Central memory CD8-positive, alpha-beta T cell (primary cell): ENCODE measurements at regions not wholly inside any gene's neighbourhood (a gene's known extent, or its start where the extent isn't known, plus 50 kb on each side); places are given as distances from the start of the nearest gene placed in this dataset.
"Not testable (repeated sequence)": the region's sequence is repeated elsewhere in the genome, so short reads cannot be mapped to it uniquely, and the experiment has no call there.

Experiments used
- ATAC-seq: fragments of 150-1000 bp; cut with Tn5 transposase; replicated peaks from 2 replicates; pipeline ENCODE4 v1.10.0; 2022; ENCODE audit warnings: mild to moderate bottlenecking, moderate FRiP score, moderate number of reproducible peaks; ENCODE audit not compliant: poor library complexity, severe bottlenecking; ENCODE audit errors: extremely low read depth
- DNase-seq, 2 donors: peaks; one replicate each; pipeline ENCODE4 v3.0.0; 2021; ENCODE audit warnings: low spot score in 2 of 2
- H3K27ac Mint-ChIP-seq: one replicate; pipeline ENCODE4 v1.8.0; 2022; ENCODE audit warnings: low read depth, mild to moderate bottlenecking, moderate library complexity, mixed read lengths
- H3K27me3 Mint-ChIP-seq: one replicate; pipeline ENCODE4 v1.8.0; 2022; ENCODE audit warnings: mixed read lengths
- H3K36me3 Mint-ChIP-seq: one replicate; pipeline ENCODE4 v1.8.0; 2022; ENCODE audit warnings: mild to moderate bottlenecking, moderate library complexity, mixed read lengths; ENCODE audit not compliant: insufficient read depth
- H3K4me1 Mint-ChIP-seq: one replicate; pipeline ENCODE4 v1.8.0; 2022; ENCODE audit warnings: mixed read lengths
- H3K4me3 Mint-ChIP-seq: one replicate; pipeline ENCODE4 v1.8.0; 2022; ENCODE audit warnings: mild to moderate bottlenecking, moderate library complexity, mixed read lengths
- H3K9me3 Mint-ChIP-seq: one replicate; pipeline ENCODE4 v1.8.0; 2022; ENCODE audit warnings: mixed read lengths

DNA sequence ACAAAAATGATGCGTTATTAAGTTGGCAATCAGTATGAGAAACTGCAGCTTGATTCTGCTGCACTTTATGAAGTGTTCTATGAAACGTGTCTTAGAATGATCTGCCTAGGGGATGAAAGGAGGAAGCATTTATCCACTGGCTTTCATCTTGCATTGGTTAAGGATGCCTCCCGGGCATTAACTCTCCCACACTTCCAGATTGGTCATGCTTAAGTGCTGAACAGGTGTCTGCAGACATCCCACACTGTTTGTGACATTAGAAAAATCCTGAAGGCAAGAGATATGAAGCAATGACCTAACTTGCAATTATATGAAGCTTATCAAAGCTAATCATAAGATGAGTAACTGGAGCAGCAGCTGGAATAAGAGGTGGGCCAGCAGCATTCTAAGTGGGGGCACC lies 437.3 kb downstream of the NSUN3 start:
- no peak overlapping the region for H3K27ac Mint-ChIP-seq

DNA sequence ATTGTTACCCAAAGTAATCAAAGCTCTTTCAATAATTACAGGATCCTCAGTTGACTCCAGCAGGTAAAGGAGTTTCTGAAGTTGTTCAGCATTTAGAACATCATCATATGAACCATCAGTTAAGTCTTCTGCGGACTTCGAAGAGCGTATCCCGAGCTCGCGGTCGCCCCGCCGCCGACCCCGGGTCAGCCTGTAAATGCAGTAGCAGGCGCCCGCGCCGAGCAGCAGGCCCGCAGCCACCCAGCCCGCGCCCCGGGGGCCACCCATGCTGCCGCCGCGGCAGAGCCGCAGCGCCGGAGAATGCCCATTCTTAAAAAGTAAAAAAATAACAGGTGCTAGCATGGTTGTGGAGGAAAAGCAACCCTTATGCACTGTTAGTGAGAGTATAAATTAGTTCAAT lies 444.5 kb downstream of the NSUN3 start:
- not testable (repeated sequence) for H3K27me3 Mint-ChIP-seq, ATAC-seq, H3K4me3 Mint-ChIP-seq

More for the DNA sequence above, 437.3 kb downstream of the NSUN3 start:
- Mint-ChIP-seq H3K9me3 (peaks cover 18% of the 10 kb centered on the region), H3K36me3 (no peaks in the 10 kb centered on the region), H3K4me3 (no peak overlapping the region), H3K27me3 (no peaks in the 10 kb centered on the region), H3K4me1 (no peaks in the 10 kb centered on the region)
- no peak for ATAC-seq
- DNase-seq: no peak

DNA sequence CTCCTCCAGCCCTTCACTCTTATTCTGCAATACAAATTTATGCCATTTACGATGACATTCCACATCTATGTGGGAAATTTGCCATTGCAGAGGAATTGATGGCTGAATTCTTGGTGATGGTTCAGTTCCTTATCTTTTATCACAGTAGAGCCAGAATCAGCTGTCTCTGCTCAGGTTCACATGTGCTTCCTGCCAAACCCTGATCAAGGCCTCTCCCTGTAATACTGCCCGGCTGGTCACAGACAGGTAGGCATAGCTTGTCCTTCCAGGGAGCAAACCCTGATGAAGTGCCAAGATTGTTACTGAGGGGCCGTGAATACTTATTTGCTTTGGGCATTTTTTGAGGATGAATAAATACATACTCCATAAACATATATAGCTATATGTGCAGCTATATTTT lies 450.0 kb downstream of the NSUN3 start:
- no peak for DNase-seq
- ATAC-seq: no peak
- no peak overlapping the region for H3K4me3 Mint-ChIP-seq
- no peaks in the 10 kb centered on the region for H3K27me3 Mint-ChIP-seq
- H3K4me1 Mint-ChIP-seq: no peaks in the 10 kb centered on the region
- no peak overlapping the region for H3K27ac Mint-ChIP-seq
- H3K9me3 Mint-ChIP-seq: peaks cover 6% of the 10 kb centered on the region
- peaks cover 2% of the 10 kb centered on the region for H3K36me3 Mint-ChIP-seq

More for the DNA sequence above, 444.5 kb downstream of the NSUN3 start:
- not testable (repeated sequence) for H3K36me3 Mint-ChIP-seq, H3K27ac Mint-ChIP-seq, DNase-seq, H3K9me3 Mint-ChIP-seq, H3K4me1 Mint-ChIP-seq

DNA sequence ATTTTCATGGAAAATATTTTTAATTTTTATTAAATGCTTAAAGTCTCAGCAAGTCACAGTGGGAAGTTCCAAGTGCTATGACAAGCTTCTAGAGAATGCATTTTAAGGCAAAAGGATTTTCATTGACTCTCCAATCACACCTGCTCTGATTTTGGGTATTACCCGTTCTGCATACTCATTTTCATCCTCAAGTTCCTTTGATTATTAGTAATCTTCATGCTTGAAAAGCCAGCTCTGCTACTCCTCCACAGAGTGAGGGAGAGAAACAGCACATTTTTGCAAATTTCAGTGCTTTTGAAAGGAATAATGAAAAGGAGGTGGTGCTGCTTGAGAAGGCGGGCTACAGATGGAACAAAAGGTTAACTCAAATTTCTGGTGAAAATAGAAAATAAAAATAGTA lies 450.7 kb downstream of the NSUN3 start:
- Mint-ChIP-seq H3K4me1 (no peaks in the 10 kb centered on the region), H3K4me3 (no peak overlapping the region), H3K27me3 (no peaks in the 10 kb centered on the region), H3K9me3 (peaks cover 6% of the 10 kb centered on the region), H3K36me3 (peaks cover 2% of the 10 kb centered on the region), H3K27ac (no peak overlapping the region)
- no peak for DNase-seq
- no peak for ATAC-seq

DNA sequence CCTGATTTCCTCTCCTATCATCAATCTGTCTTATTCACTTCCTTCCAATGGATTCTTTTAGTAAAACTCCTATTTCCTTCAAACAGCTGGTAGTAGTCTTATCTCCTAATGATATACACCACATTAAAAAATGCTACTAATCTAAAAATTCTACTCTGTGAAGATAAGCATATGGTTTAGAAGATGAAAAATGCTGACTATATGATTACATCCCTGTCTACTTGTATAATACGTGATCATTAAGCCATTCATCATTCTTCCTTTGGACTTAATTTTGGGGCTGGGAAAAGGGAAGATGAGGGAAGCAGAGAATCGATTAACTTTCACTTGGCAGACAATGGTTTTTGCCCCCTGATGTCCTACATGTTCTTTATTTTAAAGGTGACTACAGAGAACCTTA lies 453.1 kb downstream of the NSUN3 start:
- peaks cover 2% of the 10 kb centered on the region for H3K36me3 Mint-ChIP-seq
- ATAC-seq (no peak), DNase-seq (no peak)
- no peak overlapping the region for H3K4me3 Mint-ChIP-seq
- no peaks in the 10 kb centered on the region for H3K4me1 Mint-ChIP-seq
- H3K9me3 Mint-ChIP-seq: peaks cover 14% of the 10 kb centered on the region
- no peaks in the 10 kb centered on the region for H3K27me3 Mint-ChIP-seq
- no peak overlapping the region for H3K27ac Mint-ChIP-seq

DNA sequence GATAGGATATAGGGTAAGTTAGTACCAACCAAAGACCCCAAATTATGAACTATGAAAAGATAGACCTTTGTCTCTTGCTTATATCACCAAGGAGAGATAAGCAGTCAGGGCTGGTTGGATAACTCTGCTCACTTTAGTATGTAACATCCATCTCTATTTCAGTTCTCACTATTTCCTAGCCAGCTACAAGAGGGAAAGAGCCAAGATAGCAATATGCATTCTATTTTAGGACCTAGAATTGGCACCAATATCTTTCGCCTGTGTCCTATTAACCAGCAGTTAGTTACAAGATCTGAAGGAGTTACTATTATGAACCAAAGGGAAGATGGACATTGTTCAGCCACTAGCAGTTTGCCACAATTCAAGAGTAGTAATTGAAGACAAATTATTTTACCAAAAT lies 457.5 kb downstream of the NSUN3 start:
- Mint-ChIP-seq H3K4me1 (no peaks in the 10 kb centered on the region), H3K27ac (no peak overlapping the region), H3K9me3 (peaks cover 18% of the 10 kb centered on the region), H3K36me3 (peaks cover 2% of the 10 kb centered on the region), H3K4me3 (no peak overlapping the region), H3K27me3 (no peaks in the 10 kb centered on the region)
- DNase-seq (no peak), ATAC-seq (no peak)

DNA sequence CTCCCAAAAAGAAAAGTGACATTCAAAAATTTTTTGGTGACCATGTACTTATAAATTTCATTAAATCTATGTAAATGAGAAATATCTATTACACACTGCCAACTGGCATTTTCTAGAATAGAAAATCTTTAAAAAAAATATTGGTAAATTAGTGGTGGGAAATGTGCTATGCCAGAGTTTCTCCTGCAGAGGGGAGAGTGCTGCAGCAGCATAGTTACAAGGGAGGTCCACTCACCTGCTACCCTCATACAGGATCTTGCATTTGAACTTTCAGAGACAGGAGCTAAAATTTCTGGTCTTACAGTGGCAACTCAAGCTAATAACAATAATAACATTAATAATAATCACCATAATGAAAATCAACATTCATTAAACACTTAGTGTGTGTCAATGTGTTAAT lies 459.6 kb downstream of the NSUN3 start:
- Mint-ChIP-seq H3K27ac (no peak overlapping the region), H3K4me3 (no peak overlapping the region), H3K27me3 (no peaks in the 10 kb centered on the region), H3K9me3 (peaks cover 15% of the 10 kb centered on the region), H3K4me1 (no peaks in the 10 kb centered on the region), H3K36me3 (peaks cover 2% of the 10 kb centered on the region)
- DNase-seq (no peak), ATAC-seq (no peak)

DNA sequence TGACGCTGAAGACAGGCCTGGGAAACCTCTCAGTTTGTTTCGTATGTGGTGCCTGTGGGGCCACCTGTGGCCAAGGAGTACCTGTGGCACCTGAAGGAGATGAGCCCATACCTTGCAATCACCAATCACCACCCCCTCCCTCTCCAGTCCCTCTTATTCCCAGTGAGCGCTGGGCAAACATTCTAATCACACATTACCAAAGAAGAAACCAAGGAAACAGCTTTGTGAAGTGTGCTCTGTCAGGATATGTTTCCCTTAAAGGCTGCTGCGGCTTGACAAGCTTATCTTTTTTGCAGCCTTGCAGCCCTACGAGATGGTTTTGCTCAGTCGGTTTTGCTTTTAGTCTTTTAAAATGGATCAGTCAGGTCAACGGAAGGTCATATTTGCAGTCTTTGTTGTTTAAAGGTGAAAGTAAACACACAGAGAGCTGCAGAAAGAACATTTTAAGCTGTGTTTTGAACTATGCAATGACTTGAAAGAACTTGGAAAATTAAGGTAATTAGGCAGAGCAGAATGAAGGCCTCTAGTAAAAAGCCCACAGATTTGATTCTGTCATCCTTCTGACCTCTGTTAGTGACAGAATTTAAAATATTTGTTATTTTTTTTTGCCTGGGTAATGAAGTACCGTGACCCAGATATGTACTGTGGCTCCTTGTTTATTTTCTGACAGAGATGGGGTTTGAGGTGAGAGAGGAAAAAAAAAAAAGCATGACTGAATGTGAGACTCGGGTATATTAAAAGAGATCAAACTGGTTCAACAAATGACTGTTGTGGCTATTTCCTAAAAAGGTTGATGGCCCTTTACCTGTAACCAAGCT lies 461.4 kb downstream of the NSUN3 start:
- H3K36me3 Mint-ChIP-seq: no peaks in the 10 kb centered on the region
- peaks cover 21% of the 10 kb centered on the region for H3K9me3 Mint-ChIP-seq
- DNase-seq: no peak

DNA sequence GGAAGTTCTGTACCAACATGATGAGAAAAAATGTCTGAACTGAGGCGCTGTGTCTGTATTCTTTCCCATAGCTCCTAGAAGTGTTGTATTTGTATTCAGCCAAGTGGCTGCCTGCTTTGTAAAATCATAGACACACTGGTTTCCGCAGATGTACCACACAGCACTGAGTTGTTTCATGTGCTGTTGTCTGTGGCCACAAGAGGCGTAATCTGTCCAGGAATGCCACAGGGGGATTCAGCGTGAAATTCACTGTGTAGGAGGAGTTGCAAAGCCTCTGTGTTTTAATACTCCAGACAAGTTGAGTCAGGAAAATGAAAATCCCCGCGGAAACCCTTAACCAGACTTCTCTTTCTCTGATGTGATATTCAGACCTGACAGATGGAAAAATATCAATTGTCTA lies 462.2 kb downstream of the NSUN3 start:
- no peak overlapping the region for H3K27ac Mint-ChIP-seq
- ATAC-seq: no peak
- no peak overlapping the region for H3K4me3 Mint-ChIP-seq
- no peaks in the 10 kb centered on the region for H3K27me3 Mint-ChIP-seq
- H3K4me1 Mint-ChIP-seq: no peaks in the 10 kb centered on the region
- H3K9me3 Mint-ChIP-seq: peaks cover 21% of the 10 kb centered on the region
- no peak for DNase-seq
- no peaks in the 10 kb centered on the region for H3K36me3 Mint-ChIP-seq

More for the DNA sequence above, 461.4 kb downstream of the NSUN3 start:
- H3K4me3 Mint-ChIP-seq: no peak overlapping the region
- H3K4me1 Mint-ChIP-seq: no peaks in the 10 kb centered on the region
- no peak for ATAC-seq
- no peaks in the 10 kb centered on the region for H3K27me3 Mint-ChIP-seq
- no peak overlapping the region for H3K27ac Mint-ChIP-seq

DNA sequence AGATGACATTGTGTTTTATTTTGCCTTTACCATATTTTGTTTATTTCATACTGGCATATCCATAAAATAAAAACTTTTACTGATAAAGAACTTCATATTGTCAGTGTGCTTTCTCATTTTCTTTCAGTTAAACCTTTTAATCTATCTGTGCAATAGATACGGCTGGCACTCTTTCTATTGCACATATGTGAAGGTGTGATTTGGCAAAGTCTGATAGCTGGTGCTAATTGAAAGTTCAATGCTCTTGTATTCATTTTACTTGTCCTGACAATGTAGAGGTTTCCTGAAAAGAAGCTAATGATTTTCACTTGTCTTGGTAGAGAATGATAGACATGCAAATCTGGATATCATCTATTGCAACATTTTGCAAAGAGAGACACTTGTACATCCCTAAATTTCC lies 467.0 kb downstream of the NSUN3 start:
- Mint-ChIP-seq H3K4me3 (no peak overlapping the region), H3K36me3 (no peaks in the 10 kb centered on the region), H3K9me3 (peaks cover 9% of the 10 kb centered on the region), H3K27me3 (no peaks in the 10 kb centered on the region), H3K4me1 (no peaks in the 10 kb centered on the region), H3K27ac (no peak overlapping the region)
- DNase-seq: no peak
- ATAC-seq: no peak

DNA sequence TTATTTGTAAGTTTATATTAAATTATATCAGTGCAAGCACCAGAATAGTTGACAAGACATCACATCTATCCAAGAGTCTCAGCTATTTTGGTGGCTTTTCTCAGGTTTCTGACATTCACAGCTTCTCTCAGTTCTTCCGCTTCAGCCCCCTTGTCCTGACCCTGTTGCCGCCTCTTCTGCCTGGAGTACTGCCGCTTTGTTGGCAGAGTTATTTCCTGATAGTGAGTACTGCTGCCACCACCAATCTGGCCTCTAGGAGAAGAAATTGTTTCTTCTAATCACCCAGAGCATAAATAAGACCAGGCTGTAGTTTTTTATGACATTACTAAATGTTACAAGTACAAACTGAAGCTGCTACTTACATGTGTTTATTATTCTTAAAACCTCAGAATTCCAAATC lies 470.1 kb downstream of the NSUN3 start:
- H3K36me3 Mint-ChIP-seq: no peaks in the 10 kb centered on the region
- DNase-seq (no peak), ATAC-seq (no peak)
- H3K4me3 Mint-ChIP-seq: no peak overlapping the region
- no peaks in the 10 kb centered on the region for H3K4me1 Mint-ChIP-seq
- H3K27ac Mint-ChIP-seq: no peak overlapping the region
- H3K9me3 Mint-ChIP-seq: peaks cover 15% of the 10 kb centered on the region
- no peaks in the 10 kb centered on the region for H3K27me3 Mint-ChIP-seq

DNA sequence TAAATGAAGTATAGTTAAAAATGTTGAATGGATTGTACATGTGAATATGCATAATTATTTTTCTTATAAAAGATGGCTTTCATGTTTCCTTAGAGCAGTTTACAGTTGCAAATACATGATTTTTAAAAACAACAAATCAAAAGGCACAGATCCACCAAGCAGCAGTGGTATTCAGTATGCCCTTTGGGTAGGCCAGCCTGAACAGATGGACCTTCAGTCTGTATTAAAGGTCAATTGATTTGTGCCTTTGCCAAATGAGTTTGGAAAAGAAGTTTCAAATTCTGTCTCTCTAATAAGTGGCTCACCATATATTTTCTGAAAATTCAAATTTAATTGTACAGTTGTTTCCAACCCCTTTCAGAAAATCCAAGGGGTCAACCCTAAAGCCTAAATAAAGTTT lies 477.1 kb downstream of the NSUN3 start:
- Mint-ChIP-seq H3K4me3 (no peak overlapping the region), H3K27ac (no peak overlapping the region)

DNA sequence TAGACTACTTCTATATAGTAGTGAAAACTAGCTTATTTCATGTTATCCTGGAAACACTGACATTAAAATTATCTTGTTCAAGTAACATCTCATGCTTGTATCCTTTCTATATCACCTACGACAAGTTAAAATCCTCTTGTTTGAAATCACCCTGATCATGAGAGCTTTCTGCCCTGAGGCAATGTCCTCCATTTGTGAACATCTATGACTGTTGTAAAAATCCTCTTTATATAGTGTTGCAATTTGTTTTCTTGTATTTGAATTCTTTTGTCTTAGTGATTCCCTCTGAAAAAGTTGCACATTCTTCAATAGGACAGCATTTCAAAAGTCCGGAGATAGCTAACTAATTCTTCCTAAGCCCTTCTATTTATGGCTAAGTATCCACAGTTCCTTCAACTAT lies 480.3 kb downstream of the NSUN3 start:
- no peak for DNase-seq
- ATAC-seq: no peak
- H3K4me1 Mint-ChIP-seq: no peaks in the 10 kb centered on the region
- H3K36me3 Mint-ChIP-seq: no peaks in the 10 kb centered on the region
- H3K27ac Mint-ChIP-seq: no peak overlapping the region
- no peak overlapping the region for H3K4me3 Mint-ChIP-seq
- no peaks in the 10 kb centered on the region for H3K27me3 Mint-ChIP-seq
- H3K9me3 Mint-ChIP-seq: peaks cover 18% of the 10 kb centered on the region

More for the DNA sequence above, 477.1 kb downstream of the NSUN3 start:
- H3K36me3 Mint-ChIP-seq: no peaks in the 10 kb centered on the region
- no peaks in the 10 kb centered on the region for H3K4me1 Mint-ChIP-seq
- no peak for ATAC-seq
- H3K27me3 Mint-ChIP-seq: no peaks in the 10 kb centered on the region
- peaks cover 21% of the 10 kb centered on the region for H3K9me3 Mint-ChIP-seq
- no peak for DNase-seq
